ENCODE measurements at regions not wholly inside any gene's neighbourhood (a gene's known extent, or its start where the extent isn't known, plus 50 kb on each side); places are given as distances from the start of the nearest gene placed in this dataset.

GRCh38 chr9:12439267-12439666 is 253.9 kb upstream of the TYRP1 start:
- TF ChIP-seq CTCF (IDR thresholded peaks at IDR 0.05) (no peak), ZFX (IDR thresholded peaks at IDR 0.05; ENCODE audit: borderline replicate concordance) (no peak)

Data from 22Rv1 (cell line).